GM19372 (cell line): ENCODE measurements at regions not wholly inside any gene's neighbourhood (a gene's known extent, or its start where the extent isn't known, plus 50 kb on each side); places are given as distances from the start of the nearest gene placed in this dataset.

Experiments used
- ATAC-seq: cut with Tn5 transposase; IDR thresholded peaks from one replicate; pipeline ENCODE4 v1.9.1; 2021; ENCODE audit warnings: mild to moderate bottlenecking, low read depth, moderate library complexity; ENCODE audit not compliant: unreplicated experiment

DNA sequence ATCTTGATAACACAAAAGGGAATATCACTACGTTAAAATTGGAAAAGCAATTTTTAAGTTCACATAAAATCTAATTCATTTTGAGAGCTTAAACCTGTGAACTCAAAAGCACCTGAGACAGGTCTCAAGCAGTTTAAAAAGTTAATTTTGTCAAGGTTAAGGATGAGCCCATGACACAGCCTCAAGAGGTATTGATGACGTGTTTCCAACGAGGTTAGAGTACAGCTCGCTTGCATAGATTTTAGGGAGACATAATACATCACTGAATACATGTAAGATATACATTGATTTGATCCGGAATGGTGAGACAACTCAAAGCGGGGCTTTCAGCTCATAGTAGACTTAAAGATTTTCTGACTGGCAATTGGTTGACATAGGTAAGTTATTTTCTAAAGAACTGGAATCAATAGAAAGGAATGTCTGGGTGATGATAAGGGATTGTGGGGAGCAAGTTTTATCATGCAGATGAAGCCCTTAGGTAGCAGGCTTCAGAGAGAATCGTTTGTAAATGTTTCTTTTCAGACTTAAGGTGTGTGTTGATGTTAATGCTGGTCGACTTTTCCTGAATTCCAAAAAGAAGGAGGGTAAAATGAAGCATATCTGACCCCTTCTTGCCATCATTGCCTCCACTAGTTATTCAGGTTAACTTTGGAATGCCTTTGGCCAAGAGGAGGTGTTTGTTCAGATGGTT is 2890.6 kb downstream of the PCDH9 start:
- no peak for ATAC-seq

DNA sequence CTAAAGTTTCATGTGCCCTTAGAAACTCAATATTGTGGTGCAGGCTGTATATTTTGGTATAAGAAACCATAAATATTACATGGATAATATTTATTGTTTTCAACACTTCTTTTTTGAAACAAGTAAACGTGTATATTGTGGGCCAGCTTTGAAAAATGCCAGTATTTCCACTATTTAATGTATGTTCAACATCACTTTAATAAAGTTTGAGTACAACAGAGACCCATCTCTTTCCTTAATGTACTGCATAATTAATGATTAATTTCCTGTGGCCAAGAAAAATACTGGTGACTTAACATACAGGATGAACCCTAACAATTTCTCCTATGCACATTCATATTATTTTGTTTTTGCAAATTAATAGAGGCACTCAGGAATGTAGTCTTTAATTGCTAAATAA is 2891.5 kb downstream of the PCDH9 start:
- ATAC-seq, result no peak

DNA sequence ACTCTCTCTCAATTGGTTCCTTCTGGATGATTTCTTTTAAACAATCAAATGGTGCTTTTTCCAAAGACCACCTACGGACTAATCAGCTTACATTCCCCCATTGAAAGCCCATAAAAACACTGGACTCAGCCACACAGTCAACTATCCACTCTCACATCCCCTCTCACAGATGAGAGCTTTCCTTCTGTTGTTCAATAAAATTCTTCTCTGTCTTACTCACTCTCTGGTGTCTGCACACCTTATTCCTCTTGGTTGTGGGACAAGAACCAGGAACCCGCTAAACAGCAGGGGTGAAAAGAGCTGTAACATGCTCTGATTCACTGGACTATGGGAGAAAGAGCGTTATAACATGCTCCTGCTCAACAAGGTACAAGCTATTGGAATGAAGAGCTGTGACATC is 2896.2 kb downstream of the PCDH9 start:
- ATAC-seq, result no peak

DNA sequence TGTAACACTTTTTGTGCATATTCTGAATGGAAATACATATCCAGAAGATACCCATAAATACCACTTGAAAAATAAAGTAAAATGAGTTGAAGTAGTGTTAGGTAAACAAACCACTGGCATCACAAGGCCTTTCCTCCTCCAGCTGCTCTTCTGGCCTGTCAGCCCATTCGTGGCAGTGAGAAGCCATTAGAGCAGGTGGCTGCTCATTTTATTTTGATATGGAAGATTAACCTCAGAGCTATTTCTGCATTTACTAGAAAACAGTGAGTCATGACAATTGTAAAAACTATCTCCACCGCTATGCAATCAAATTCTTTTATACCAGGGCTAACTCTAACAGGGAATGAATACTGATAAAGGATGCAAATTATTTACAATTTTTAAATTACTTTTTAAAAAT is 2898.1 kb downstream of the PCDH9 start:
- no peak for ATAC-seq

DNA sequence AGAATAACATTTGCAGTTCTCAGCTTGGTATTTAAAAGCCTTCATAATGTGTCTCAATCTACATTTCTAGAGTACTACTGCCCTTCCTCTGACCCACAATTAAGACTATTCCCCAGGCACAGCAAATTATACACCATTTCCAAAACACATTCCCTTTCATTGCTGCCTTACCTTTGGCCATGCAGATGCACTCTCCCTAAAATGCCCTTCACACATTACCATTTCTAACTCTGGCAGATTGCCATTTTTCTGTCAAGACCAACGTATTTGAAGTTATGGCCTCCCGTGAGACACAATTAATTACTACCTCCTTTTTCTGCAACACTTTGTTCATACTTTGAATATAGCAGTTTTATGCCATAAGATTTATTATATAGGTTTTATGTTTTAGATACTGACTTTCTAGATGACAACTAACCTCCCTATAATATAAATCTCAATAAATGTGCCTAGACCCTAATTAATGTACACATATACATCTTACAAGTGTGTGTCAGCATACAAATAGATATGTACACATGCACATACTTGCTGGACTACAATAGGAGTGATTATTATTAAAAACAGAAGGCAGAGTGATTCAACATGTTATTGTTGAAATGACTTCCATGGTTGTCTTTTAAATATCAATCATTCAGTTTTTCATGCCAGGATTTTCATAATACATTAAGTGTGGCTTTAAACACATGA is 2902.5 kb downstream of the PCDH9 start:
- no peak for ATAC-seq

DNA sequence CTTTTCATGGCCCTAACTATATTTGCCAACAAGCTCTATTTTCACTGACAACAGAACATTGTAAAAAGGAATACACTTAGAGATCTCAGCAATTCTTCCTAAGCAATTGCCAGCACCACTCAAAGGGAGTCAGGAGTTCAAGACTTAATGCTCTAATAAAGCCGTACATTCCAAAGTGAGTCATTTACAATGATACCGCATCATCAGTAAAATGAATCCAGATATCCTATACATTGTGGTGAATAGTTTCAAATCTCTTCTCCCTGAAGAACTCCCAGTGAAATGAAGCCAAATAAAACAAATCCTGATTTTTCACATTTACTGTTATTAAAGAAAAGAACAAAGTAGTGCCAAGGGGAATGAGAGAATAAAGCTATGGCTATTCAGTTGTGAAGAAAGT is 2898.7 kb upstream of the PCDH20 start:
- ATAC-seq, result no peak

DNA sequence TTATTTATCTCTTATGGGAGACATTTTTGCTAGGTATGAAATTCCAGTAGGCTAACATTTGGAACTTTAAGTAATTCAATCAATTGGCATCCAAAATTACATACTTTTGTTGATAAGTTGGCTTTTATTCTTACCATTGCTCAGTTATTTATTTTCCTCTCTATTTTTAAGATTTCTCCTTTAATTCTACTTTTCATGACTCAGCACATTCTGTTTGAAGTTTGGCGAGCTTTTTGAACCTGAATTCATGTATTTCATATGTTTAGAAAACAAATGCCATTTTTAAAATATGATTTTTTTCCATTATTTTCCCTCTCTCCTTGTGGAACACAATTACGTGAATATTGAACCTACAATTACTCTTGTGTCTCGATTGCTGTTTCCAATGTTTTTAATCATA is 2896.3 kb upstream of the PCDH20 start:
- no peak for ATAC-seq

DNA sequence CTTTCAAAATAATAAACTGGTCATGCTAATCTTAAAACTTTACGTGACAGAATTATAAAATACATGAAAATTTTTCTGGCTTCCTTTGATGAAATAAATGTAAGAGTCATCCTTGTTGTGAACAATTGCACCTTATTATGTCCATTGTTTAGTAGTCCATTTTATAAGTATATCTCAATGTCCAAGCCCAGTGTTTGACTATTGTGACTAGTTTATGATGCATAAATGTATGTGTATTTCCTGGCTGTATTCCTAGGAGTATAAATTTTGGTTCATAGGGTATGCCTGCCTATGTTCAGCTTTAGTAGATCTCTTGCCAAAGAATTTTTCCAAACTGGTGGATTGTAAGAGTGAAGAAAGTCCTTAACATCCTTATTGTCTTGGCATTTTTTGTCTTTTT is 2895.5 kb upstream of the PCDH20 start:
- ATAC-seq, result no peak

DNA sequence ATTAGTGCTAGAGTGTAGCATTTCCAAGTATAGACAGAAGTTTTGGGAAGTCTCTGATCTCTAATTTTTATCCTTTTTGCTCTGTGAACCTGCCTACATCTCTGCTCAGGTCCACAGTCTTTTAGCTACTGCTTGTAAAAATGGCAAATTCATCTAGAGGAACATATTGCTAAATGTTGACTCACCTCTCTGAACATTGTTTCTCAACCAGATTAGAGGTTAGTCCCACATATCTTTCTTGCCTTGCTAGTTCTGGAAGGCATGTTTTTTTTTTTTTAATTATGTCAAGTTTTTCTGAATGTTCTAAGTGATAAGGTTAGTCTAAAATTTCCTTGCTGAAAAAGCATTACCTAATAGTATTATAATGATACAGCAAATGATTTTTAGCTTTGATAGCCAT is 2889.6 kb upstream of the PCDH20 start:
- no peak for ATAC-seq

DNA sequence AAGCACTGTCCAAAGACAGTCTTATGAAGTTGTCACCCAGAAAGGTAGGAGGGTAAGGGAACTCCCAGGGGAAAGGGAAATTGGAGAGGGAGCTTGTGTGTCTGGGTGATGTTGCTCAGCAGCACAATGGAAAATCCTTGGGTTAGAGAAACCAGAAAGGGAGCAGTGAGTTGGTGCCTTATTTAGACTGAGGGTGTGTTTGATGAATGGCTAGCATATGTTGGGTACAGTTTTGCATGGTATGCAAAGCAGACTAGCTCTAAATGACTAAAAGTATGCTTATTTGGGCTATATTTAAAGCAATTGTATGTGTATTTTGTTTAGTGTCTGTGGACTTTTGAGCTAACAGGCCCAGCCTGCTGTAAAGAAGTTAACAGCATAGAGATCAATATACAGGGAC is 2884.6 kb upstream of the PCDH20 start:
- ATAC-seq, result no peak

DNA sequence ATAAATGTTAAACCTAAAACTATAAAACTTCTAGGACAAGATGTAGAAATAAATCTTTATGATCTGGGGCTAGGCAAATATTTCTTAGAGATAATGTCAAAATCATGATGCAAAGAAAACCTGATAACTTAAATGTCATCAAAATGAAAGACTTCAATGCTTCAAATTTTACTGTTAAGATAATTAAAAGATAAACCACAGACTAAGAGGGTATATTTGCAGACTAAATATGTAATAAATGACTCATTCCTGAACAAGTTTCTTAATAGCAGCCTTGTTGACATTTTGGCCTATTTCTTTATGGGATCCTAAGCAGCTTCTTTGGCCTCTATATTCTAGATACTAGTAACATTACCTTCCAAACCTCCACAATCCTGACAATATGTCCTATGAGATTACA is 2878.3 kb upstream of the PCDH20 start:
- ATAC-seq, result no peak

DNA sequence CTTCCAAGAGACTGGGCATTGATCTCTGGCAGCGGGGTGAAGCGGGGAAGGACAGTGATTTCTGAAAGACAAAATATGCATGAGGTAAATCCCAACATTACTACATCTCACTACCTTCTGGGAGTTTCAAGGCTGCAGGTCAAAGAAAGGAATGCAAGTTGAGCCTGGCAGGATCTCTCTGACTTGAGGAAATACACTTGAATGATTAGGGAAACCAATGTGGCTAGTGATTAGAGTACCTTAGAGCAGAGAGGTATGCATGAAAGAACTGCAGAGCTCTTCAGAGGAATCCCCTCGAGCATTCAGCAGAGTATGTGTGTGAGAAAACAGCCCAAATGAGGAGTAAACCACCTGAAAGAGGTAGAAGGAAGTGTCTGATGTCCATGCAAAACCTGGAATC is 2874.1 kb upstream of the PCDH20 start:
- ATAC-seq, result no peak

DNA sequence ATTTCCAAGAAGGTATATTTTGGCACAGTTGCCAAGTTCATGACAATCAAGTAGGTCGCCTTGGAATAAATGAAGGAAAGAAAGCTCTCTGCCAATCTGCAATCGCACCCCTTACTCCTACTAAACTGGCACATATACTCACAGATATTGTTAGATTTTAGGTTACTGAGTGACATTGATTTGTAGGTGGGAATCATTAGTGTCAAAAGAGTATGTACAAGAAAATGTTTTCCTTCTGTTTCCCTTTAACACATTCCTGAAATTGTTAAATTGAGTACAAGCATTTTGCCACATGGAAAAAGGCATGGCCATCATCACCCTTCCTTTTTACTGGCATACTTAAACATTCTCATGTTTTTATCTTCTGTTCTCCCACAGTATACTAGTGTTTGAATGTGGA is 2868.3 kb upstream of the PCDH20 start:
- no peak for ATAC-seq

DNA sequence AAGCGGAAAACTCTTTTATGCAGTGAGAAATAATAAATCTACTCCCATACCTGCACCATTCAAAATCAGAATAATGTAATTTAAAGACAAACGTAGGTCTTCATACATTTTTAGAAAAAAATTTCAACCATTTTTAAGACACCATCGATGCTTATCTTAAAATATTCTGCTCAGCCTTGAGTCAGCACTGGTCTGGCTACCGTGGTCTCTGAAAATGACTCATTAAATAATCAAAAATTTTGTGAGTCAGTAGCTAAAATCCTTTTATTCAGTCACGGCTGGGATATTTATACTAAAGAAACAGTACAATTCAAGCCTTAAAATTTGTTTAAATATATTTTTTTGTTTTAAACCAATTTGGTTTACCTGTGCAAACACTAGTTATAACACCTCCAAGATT is 2862.8 kb upstream of the PCDH20 start:
- no peak for ATAC-seq

DNA sequence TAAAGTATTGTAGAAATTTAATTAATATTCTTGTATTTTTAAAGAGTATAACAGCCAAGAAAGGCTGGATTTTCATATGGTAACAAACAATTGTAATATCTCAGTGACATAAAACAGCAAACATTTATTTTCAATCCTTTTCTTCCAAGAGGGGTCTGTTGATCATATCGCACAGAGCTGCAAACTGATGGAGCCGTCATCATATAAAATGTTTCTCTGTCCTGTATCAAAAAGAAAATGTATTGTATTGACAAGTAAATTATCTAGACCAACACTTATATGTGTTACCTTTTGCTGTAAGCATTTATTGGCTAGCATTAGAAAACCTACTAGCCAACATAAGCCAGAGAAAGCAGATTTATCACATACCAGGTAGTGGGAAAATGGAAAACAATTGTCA is 2861.4 kb upstream of the PCDH20 start:
- ATAC-seq, result no peak

DNA sequence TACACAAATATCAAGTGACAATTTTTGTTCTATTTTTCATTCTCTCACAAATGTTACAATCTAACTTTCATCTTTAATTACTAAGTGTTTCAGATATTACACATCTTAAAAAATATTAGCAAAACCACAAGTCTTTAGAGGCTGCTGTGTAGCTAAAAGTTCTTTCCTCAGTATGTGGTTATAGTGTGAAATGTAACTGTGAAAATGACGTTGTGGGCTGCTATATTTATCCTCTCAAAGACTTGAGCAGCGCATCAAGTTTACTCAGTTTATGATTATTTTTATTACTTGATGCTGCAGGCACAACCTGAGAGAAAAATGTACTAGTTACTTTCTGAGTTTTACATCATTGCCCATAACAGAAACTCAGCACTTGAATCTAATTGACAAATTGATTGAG is 2860.6 kb upstream of the PCDH20 start:
- no peak for ATAC-seq

DNA sequence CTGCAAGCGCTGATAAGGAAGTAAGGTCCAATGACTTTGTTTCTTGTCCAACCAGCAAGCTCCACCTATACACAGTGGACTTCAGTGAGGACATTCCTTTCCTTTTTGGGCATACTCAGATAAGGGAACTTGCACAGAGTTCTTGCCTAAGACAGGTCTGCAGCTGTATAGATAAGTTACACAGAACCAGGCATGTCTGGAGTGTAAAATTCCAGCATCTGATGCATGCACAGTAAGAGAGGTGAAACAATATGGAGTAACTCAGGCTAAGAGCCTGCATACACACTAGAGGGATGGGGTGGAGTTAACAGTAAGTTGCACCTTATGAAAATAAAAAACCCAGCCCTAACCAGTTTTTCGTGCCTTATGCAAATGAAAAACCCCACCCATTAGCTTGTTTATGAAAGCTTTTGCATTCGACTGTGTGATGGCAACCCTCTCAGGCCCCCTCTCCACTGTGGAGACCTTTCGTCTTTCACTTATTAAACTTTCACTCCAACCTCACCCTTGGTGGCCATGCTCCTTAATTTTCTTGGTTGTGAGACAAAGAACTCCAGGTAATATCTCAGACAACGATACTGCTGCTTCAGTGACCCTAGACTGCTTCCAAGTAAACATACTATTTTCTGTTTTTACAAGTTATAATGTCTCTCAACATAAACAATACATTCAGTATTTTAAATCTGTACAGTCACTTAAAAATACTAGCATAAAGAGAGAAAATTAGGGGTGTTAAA is 2859.0 kb upstream of the PCDH20 start:
- ATAC-seq, result no peak

DNA sequence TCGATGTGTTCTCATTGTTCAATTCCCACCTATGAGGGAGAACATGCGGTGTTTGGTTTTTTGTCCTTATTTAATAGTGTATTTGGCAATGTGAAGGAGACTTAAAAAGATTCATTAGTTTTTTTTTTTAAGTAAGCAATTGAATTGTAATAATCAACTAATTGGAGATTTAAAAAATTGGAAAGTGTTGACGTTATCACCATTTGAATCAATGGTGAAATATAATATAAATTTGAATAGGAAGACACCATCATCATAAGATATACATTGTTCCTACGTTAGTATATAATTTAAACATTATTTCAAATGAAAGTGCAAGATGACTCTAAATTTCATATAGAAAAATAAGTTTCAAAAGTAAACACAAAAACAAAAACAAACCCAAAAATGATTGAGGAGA is 2858.1 kb upstream of the PCDH20 start:
- ATAC-seq, result no peak

DNA sequence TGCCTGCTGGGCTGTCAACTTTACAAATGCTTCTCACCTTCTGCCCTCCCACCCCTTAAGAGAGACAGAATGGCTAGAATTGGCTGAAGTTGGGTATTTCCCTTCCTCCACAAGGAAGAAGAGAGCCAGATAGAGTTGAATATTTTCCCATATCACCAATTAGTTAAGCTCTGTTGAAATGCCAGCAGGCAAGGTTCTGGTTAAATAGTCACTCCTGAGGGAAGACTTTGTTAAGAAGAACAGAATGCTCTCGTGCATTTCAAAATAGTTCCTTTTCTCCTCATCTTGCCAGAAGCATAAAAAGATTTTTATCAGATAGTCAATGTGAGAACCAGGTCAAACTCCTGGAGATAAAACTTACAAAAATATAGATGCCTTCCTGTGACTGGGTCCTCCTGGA is 2857.0 kb upstream of the PCDH20 start:
- no peak for ATAC-seq

DNA sequence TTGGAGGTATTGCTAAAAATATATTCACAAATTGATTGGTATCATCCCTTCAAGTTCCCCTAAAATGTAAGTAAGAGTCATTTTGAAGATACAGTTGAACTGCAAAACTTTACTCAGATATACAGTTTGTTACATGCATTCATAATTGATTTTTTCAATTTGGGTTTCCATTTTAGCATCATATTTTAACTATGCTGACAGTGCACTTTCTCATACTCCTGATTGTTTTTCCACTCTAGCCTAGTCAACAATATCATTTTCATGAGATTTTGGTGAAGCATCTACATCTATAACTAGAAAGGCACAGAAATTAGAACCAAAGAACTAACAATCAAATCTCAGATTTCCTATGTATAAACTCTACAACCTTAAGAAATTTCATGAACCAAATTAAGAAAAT is 2850.4 kb upstream of the PCDH20 start:
- ATAC-seq, result no peak

DNA sequence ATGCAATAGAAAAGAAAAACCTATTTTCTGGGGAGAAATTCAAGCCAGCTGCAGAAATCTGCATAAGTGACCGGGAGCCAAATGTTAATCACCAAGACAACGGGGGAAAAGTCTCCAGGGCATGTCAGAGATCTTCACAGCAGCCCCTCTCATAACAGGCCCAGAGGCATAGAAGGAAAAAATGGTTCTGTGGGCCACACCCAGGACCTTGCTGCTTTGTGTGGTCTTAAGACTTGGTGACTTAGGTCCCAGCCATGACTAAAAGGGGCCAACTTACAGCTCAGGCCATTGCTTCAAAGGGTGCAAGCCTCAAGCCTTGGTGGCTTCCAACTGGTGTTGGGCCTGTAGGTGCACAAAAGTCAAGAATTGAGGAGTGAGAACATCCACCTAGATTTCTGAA is 2847.6 kb upstream of the PCDH20 start:
- ATAC-seq, result no peak

DNA sequence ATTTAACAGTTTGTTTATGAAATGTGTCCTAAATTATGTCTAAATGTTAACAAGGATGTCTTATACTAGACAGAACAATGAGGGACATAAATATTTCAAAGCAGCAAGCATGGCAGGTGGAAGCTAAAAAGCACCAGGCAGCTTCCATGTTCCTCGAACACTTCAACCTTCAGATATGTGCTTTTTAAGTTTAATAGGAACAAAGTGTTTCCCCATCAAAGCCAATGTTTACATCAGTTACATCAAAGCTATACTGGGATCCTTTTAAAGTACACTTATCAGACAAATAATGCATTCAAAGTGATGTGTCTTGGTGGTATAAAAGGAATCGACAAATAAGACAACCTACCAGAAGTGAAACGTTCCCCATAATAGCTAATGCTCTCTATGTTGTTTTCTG is 2841.1 kb upstream of the PCDH20 start:
- ATAC-seq, result no peak
